H1 (cell line): ENCODE measurements at regions not wholly inside any gene's neighbourhood (a gene's known extent, or its start where the extent isn't known, plus 50 kb on each side); places are given as distances from the start of the nearest gene placed in this dataset.

Source experiments
- POU5F1 ChIP-seq: IDR thresholded peaks from 2 replicates; pipeline ENCODE4 v1.6.1; 2011; ENCODE audit warnings: low read depth, mild to moderate bottlenecking, low read length, moderate library complexity

DNA sequence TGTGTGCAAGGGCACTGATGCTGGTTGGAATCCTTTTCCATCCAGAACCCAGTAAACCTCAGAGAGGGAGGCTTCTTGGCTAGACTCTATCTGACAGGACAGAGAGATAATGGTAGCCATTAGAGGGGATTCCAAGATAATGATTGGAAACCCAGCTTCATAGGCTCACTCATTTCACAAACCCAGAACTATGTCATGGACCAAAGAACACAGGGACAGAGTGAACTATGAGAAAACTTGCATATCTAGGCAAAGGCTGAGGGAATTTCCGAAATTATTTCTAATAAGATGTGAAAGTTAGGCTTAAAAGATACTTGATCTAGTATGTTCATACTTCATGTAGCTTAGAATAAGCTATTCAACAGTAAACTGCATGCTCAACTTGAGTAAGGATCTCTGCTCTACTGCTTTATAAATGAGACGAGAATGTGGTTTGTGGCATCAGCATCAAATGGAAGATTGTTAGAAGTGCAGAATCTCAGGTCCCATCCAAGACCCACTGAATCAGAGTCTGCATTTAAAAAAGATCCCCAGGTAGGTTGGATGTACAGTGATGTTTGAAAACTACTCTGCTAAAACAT lies 261.4 kb downstream of the DMRT2 start (continued):
- no peak for TF ChIP-seq POU5F1
